ENCODE measurements at regions not wholly inside any gene's neighbourhood (a gene's known extent, or its start where the extent isn't known, plus 50 kb on each side); places are given as distances from the start of the nearest gene placed in this dataset.

GRCh38 chr2:150047620-150048222 is 439.7 kb downstream of the RND3 start:
- TF ChIP-seq CTCF (IDR thresholded peaks at IDR 0.05) (no peak), POLR2A (IDR thresholded peaks at IDR 0.05) (no peak), EP300 (IDR thresholded peaks at IDR 0.05) (no peak)

Data from suprapubic skin (tissue), 3 donors.